Activated CD4-positive, alpha-beta T cell treated with anti-CD3 and anti-CD28 coated beads, Interleukin-2, amount 50 U/mL, for 24 hours (primary cell): ENCODE measurements at regions not wholly inside any gene's neighbourhood (a gene's known extent, or its start where the extent isn't known, plus 50 kb on each side); places are given as distances from the start of the nearest gene placed in this dataset.
"Not testable (repeated sequence)": the region's sequence is repeated elsewhere in the genome, so short reads cannot be mapped to it uniquely, and the experiment has no call there.

ENCODE experiments used
- DNase-seq, 2 donors: peaks; one replicate each; pipeline ENCODE4 v3.0.0-alpha.2; 2020; ENCODE audit warnings: low read depth in 1 of 2, low spot score in 1 of 2

DNA sequence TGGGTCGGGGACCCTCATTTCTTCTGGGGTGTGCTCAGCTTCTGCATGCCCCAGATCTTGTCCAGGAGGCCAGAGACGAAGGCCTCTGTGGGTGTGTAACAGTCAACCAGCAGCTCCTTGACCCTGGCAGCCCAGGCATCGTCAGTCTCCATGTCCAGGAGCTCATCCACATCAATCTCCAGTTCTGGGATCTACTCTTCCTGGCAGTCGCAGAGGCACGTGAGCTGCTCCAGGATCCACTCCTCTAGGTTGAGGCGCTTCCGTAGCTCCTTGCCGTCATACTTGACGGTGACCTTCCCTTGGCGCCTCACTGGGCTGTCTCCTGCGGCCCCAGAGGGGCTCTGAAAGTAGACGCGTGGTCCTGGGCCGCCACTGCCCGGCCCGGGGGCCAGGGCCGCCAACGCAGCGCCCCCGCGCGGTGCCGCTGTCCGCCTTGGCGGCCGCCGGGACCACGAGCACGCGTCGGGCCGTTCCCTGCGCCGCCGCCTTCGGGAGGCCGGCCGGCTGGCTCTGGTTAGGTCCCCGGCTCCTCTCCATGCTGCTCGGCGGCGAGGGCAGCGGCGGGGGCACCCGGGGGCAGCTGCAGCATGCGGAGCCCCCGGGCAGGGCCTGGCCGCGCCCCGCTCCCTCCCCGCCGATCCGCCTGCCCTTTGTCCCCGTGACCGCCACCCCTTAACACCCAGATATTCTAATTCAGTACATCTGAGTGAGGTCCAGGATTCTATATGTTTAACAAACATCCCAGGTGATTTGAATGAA is 170.5 kb downstream of the SEPTIN7 start:
- DNase-seq = no peak

DNA sequence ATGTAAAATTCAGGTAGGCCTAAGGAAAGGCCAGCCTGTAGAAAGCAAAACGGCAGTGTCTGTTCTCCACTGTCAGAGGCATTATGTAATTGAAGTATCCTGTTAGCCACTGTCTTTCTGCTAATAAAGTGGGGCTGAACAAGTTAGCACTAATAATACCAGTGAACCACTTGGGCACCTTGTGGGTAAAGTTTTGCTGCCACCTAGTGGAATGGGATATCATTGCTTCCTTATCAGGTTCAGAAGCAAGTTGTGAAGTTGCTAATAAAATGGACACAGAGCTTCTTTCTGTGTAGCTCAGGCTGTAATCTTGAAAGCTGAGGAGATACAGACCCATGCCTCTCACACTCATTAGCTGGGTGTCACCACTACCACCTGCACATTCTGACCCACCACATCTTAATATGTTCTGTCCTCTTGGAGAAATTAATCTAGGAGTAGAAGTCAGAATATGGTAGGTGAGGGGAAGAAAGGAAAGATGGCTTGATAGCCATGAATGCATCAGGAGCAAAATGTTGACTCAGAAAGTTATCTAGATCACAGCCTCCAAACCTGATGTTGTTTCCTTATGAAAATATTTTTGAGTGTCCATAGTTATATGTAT is 175.1 kb downstream of the SEPTIN7 start:
- peak in 1 of 2 donors; percentile 55 for DNase-seq

DNA sequence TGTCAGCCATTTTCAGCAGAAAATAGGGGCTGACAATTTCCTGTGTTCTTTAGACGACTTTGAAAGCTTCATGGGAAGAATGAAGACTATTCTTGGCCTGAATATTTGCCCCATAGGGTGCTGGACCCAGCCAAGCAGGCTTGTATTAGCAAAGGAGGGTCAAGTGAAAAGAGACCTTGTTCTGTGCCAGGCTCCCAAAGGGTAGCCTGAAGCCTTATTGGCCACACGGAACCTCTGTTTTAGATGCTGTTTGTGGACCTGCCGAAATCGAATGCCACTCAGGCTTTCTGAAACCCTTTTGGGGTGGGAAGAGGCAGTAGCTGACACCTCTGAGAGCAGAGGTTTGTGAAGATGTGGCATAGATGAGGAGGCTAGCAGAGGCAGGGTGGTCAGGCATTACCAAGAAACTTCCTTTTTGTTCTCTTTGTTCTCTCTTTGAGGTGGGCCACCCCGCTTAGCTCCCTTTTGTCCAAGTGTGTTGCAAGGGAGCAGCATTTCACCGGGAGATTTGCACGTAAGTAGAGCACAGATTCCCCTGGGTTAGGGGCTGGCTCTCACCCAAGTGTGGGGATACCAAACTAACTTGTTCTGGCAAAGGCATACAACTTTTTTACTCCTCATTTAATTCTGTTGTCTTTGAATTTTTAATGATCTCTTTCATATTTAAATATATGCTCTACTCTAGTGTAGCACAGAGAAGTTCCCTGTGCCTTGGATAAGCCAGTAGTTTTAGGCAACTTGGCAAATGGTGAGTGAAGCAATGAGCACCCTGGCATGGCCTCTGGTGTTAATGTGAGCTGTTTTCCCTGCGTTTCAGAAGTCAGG is 174.0 kb upstream of the EEPD1 start:
- DNase-seq = not testable (repeated sequence)

- DNase-seq = no peak
Measured at GRCh38 chr7:35982600-35982999, 170.5 kb upstream of the EEPD1 start.

- no peak for DNase-seq
Measured at GRCh38 chr7:35983626-35984025, 169.4 kb upstream of the EEPD1 start.

GRCh38 chr7:35985126-35985754 is 167.8 kb upstream of the EEPD1 start:
- peak; percentile 55 to 73 for DNase-seq

DNA sequence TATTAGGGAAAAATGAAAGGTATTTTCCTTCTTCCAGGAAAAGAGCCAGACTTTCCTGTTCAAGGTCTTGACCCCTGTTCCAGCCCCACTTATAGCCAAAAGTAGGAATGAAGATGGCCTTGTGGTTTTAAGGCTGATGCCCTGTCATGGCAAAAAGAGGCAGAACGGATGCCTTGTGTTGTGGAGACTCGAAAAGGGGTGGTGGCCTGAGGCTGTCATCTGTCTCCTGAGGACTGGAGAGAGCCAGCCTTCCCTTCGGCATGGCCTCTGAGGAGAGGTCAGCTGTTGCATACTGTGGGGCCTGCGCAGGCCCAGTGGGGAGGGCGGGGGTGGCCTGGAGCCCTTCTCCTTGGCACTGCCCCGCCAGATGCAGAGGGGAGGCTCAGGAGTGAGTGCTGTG is 166.0 kb upstream of the EEPD1 start:
- no peak for DNase-seq

DNA sequence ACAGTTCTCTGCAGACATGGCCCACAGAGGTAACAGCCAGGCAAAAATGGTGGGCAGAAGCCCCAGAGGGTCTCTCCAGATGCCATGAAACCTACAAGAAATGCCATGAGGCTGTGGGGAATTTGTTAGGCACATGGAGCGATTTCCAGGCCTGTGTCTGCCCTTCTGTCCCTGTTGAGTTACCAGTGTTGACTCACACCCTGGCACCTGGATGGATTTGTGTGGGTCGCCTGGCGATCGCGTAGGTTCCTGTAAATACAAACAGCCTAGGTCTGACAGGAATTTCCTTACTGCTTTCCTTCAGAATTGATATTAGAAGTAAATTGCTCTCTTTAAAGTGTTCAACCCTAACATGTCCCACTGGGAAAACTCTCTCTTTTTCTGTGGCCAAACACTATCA is 164.9 kb upstream of the EEPD1 start:
- no peak for DNase-seq

DNA sequence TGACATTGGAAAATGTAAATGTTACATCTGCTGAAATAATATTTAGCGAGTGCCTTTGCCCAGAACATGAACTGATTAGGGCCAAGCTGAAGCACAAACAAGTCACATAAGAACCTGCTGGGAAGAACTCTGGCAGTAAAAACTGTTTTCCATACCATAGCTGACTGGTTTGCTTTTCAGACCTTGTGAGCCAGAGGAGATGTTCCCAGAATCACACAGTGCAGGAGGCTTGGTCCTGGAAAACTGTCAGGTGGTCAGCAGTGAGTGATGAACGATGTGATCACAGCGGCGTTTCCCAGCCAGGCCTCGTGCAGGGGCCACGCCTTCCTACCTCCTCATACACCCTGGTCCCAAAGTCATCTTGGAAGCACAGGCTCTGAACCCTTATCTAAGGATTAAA is 164.2 kb upstream of the EEPD1 start:
- no peak for DNase-seq

DNA sequence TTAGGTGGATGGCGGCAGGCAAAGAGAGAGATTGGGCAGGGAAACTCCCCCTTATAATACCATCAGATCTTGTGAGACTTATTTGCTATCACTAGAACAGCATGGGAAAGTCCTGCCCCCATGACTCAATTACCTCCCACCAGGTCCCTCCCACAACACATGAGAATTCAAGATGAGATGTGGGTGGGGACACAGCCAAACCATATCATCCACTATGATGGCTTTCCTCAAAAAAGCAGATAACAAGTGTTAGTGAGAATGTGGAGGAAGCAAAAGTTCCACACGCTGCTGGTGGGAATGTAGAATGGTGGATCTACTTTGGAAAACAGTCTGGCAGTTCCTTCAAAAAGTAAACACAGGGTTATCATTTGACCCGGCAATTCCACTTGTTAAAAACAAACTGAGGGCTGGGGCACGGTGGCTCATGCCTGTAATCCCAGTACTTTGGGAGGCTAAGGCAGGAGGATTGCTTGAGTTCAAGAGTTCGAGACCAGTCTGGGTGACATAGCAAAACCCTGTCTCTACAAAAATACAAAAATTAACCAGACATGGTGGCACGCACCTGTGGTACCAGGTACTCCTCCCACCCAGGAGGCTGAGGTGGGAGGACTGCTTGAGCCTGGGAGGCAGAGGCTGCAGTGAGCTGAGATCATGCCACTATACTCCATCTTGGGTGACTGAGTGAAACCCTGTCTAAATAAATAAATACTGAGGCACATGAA is 161.4 kb upstream of the EEPD1 start:
- DNase-seq = no peak

DNA sequence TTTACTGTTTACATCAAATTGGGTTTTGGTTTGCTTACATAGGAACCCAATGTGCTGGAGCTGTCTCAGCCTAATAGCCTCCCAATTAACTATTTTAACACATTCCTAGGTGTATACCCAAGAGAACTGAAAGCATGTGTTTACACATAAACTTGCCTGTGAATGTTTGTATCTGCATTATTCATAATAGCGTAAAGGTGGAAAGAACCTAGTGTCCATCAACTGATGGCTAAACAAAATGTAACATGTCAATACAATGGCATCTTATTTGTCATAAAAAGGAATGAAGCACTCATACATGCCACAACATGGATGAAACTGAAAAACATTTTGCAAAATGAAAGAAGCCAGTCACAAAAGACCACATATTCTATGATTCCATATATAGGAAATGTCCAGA is 160.6 kb upstream of the EEPD1 start:
- no peak for DNase-seq

GRCh38 chr7:35993113-35993512 is 159.9 kb upstream of the EEPD1 start:
- no peak for DNase-seq

GRCh38 chr7:35993676-35994606 is 159.1 kb upstream of the EEPD1 start:
- DNase-seq = no peak

DNA sequence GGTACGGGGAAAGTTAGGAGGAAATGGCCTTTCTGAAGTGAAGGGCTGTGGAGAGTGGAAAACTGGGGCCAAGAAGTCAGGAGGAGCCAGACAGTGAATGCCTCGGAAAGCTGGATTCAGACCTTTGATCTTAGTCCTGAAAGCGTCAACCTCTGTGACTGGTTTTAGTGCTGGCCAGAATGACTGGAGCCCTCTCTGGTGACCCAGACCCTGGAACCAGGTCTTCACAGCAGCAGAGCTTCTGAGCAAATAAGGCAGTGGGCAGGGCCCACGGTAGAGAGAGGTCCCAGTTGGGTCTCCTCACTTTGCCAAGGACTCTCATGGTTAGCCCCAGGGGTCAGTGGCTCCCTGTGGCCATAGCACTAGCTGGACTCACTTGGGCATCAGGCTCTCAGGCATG is 157.7 kb upstream of the EEPD1 start:
- no peak for DNase-seq

DNA sequence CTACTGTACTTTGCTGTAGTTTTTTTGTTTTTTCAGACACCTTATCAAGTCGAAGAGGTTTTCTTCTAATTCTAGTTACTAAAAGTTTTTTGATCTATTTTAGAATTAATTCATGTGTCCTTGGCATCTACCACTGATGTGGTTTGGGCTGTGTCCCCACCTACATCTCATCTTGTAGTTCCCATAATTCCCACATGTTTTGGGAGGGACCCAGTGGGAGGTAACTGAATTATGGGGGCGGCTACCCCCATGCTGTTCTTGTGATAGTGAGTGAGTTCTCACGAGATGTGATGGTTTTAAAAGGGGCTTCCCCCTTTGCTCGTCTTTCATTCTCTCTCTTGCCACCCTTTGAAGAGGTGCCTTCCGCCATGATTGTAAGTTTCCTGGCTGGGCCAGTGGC is 154.6 kb upstream of the EEPD1 start:
- no peak for DNase-seq

GRCh38 chr7:36001546-36001945 is 151.5 kb upstream of the EEPD1 start:
- DNase-seq = no peak

DNA sequence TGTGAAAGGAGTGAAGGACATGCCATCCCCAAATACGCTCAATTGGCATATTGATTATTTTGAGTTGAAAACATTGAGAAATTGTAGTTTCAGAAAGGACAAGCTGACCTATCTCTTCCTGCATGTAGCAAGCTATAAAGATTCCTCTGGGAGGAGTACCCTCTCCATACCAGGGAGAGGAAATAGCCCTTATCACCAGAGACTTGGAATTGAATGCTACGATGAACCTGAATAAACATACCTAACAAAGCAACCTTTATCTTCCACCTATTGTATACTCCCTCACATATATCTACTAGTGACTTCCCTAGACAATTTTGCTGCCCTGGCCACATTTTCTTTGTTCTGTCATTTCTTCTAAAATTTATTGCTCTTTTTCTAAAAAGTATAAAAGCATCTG is 150.2 kb upstream of the EEPD1 start:
- no peak for DNase-seq

DNA sequence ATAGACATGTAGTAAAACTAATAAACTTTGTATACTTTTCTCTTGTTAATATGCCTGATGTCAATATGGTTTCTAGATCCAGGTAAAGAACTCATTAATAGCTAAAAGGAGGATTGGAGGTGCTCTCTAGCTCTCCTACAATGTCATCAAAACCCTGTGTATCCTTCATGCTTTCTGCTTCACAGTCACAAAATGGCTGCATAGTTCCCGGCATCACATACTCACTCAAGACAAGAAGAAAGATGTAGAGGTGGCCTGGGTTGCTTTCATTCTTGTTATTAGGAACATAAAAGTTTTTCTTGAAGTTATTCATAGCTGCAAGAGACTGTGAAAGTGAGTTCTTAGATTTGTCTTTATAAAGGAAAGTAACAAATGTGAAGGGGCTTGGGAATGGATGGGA is 149.7 kb upstream of the EEPD1 start:
- no peak for DNase-seq

- DNase-seq = no peak
Measured at GRCh38 chr7:36005293-36005692, 147.8 kb upstream of the EEPD1 start.

GRCh38 chr7:36005876-36006275 is 147.2 kb upstream of the EEPD1 start:
- no peak for DNase-seq
